Keratinocyte (primary cell): ENCODE measurements at regions not wholly inside any gene's neighbourhood (a gene's known extent, or its start where the extent isn't known, plus 50 kb on each side); places are given as distances from the start of the nearest gene placed in this dataset.

Source experiments
- EZH2 ChIP-seq: IDR thresholded peaks from one replicate; pipeline ENCODE4 v1.6.1; 2012; ENCODE audit warnings: inconsistent platforms, mild to moderate bottlenecking, low read length, moderate library complexity
- TF ChIP-seq, protein P1 (sequence below), 3 experiments: IDR thresholded peaks in 1 of 3; conservative IDR thresholded peaks in 1 of 3; optimal IDR thresholded peaks in 1 of 3; 2 replicates in 2 of 3; 3 replicates in 1 of 3; pipeline versions ENCODE3 to v1.5.1; 2011; ENCODE audit warnings: low read length in 3 of 3, mild to moderate bottlenecking in 3 of 3, moderate library complexity in 2 of 3, control low read depth in 1 of 3, inconsistent platforms in 1 of 3; ENCODE audit not compliant: insufficient read depth in 2 of 3; ENCODE audit errors: extremely low read depth in 1 of 3

DNA sequence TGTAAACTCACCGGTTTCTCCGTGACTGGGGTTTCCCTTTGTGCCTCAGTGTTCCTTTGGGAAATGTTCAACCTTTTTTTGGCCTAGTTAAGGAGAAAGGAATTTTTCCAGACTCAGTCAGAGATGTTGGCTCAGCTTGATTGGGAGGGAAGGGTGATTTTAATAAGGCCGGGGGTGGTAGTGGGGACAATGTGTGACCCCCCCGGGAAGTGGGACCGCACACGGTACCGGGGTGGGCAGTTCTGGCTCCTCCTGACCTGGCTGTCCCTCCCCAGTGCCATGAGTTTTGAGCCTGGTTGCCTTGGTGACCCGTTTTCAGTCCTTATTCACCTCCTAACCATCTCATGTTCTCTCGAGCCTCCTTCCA is 132.7 kb downstream of the SNX5 start:
- TF ChIP-seq, protein P1, sequence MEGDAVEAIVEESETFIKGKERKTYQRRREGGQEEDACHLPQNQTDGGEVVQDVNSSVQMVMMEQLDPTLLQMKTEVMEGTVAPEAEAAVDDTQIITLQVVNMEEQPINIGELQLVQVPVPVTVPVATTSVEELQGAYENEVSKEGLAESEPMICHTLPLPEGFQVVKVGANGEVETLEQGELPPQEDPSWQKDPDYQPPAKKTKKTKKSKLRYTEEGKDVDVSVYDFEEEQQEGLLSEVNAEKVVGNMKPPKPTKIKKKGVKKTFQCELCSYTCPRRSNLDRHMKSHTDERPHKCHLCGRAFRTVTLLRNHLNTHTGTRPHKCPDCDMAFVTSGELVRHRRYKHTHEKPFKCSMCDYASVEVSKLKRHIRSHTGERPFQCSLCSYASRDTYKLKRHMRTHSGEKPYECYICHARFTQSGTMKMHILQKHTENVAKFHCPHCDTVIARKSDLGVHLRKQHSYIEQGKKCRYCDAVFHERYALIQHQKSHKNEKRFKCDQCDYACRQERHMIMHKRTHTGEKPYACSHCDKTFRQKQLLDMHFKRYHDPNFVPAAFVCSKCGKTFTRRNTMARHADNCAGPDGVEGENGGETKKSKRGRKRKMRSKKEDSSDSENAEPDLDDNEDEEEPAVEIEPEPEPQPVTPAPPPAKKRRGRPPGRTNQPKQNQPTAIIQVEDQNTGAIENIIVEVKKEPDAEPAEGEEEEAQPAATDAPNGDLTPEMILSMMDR (optimal IDR thresholded peaks at IDR 0.05 in 1 of 3, IDR thresholded peaks at IDR 0.05 in 1 of 3, conservative IDR thresholded peaks at IDR 0.05 in 1 of 3; ENCODE audit: extremely low read depth in 1 of 3, insufficient read depth in 2 of 3, low read length in 3 of 3): no peak
- no peak for TF ChIP-seq EZH2
